ENCODE measurements at regions not wholly inside any gene's neighbourhood (a gene's known extent, or its start where the extent isn't known, plus 50 kb on each side); places are given as distances from the start of the nearest gene placed in this dataset.
"Not testable (repeated sequence)": the region's sequence is repeated elsewhere in the genome, so short reads cannot be mapped to it uniquely, and the experiment has no call there.

DNA sequence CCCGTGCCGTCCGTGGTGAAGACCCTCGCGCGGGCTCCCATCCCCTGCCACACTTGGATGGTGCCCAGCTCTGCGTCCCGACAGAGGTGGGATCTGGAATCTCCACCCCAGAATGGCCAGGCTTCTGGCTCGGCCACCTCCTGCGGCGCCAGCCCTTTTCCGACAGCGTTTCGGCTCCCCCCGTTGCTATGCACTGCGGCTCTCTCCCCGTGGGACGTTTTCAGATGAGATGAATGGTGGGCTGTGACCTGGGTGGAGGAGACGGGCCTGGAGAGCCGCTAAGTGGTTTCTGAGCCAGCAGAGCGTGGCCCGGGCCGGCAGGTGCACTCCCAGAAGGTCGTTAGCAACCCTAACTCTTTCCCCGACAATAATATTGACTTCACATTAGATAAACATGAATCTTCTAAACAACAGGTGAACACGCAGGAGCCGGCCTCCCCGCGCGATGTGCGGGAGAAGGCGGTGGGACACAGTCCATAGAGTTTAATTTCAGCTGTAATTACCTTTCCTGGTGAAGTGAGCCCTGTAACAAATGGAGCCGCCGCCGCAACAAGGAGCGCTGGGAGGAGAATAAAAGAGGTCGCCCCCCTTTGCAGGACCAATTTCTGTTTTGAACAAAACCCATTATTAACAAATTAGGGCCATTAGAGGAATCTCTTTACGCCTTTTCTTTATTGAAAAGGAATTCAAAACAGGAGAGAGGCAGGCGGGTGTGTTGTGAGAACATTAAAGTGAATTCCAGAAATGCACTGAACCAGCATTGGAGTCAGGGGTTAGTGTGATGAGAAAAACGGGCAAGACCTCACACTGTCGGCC lies 294.3 kb upstream of the PFKP start:
- no peaks in the 10 kb centered on the region for H3K9me2 ChIP-seq (replicated peaks; ENCODE audit: insufficient read depth)
- no peaks in the 10 kb centered on the region for H3K9me3 ChIP-seq (ENCODE audit: low read depth)
- DNase-seq (ENCODE audit: low spot score): no peak
- no peak overlapping the region for H2AFZ ChIP-seq
- H3K4me2 ChIP-seq: no peak overlapping the region
- no peak overlapping the region for H3K4me3 ChIP-seq
- H3K27ac ChIP-seq: no peak overlapping the region
- H3K27me3 ChIP-seq: no peaks in the 10 kb centered on the region
- H3K4me1 ChIP-seq (ENCODE audit: insufficient read depth): no peaks in the 10 kb centered on the region
- no peaks in the 10 kb centered on the region for H4K20me1 ChIP-seq (ENCODE audit: insufficient read depth, poor library complexity, severe bottlenecking)
- TF ChIP-seq, protein P1, sequence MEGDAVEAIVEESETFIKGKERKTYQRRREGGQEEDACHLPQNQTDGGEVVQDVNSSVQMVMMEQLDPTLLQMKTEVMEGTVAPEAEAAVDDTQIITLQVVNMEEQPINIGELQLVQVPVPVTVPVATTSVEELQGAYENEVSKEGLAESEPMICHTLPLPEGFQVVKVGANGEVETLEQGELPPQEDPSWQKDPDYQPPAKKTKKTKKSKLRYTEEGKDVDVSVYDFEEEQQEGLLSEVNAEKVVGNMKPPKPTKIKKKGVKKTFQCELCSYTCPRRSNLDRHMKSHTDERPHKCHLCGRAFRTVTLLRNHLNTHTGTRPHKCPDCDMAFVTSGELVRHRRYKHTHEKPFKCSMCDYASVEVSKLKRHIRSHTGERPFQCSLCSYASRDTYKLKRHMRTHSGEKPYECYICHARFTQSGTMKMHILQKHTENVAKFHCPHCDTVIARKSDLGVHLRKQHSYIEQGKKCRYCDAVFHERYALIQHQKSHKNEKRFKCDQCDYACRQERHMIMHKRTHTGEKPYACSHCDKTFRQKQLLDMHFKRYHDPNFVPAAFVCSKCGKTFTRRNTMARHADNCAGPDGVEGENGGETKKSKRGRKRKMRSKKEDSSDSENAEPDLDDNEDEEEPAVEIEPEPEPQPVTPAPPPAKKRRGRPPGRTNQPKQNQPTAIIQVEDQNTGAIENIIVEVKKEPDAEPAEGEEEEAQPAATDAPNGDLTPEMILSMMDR (IDR thresholded peaks at IDR 0.05; ENCODE audit: poor library complexity): no peak
- TF ChIP-seq EZH2phosphoT487 (IDR thresholded peaks at IDR 0.05; ENCODE audit: low read depth, severe bottlenecking, unreplicated experiment): no peak
- TF ChIP-seq EZH2 (IDR thresholded peaks at IDR 0.05; ENCODE audit: borderline replicate concordance): no peak
- WGBS (ENCODE audit: low lambda C conversion rate, missing lambda C conversion rate): 87% methylated on average over 40 of the region's 41 CpGs
- H3K36me3 ChIP-seq (replicated peaks; ENCODE audit: insufficient read depth, low read depth): no peaks in the 10 kb centered on the region
- no peaks in the 10 kb centered on the region for H3K79me2 ChIP-seq

DNA sequence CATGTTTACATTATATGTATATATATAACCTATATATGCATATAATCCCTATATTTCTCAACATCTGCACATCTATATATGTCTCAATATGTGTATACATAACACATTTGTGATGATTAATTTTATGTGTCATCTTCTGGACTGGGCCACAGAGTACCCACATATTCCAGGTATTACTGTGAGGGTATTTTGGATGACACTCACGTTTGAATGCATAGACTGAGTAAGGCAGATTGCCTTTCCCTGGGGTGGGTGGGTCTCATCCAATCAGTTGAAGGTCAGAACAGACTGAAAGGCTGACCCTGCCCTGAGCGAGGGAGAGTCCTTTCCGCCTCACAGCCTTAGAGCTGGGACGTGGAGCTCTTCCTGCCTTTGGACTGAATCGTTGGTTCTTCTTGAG lies 295.2 kb upstream of the PFKP start:
- Histone ChIP-seq H3K27me3 (no peaks in the 10 kb centered on the region), H2AFZ (no peak overlapping the region), H3K4me2 (no peak overlapping the region), H3K9me3 (ENCODE audit: low read depth) (no peaks in the 10 kb centered on the region), H3K4me3 (no peak overlapping the region), H3K9me2 (replicated peaks; ENCODE audit: insufficient read depth) (no peaks in the 10 kb centered on the region), H3K4me1 (ENCODE audit: insufficient read depth) (no peaks in the 10 kb centered on the region), H3K79me2 (no peaks in the 10 kb centered on the region), H3K36me3 (replicated peaks; ENCODE audit: insufficient read depth, low read depth) (no peaks in the 10 kb centered on the region), H4K20me1 (ENCODE audit: insufficient read depth, poor library complexity, severe bottlenecking) (no peaks in the 10 kb centered on the region), H3K27ac (no peak overlapping the region)
- no peak for DNase-seq (ENCODE audit: low spot score)
- TF ChIP-seq EZH2 (IDR thresholded peaks at IDR 0.05; ENCODE audit: borderline replicate concordance) (no peak), EZH2phosphoT487 (IDR thresholded peaks at IDR 0.05; ENCODE audit: low read depth, severe bottlenecking, unreplicated experiment) (no peak)
- TF ChIP-seq, protein P1 (IDR thresholded peaks at IDR 0.05; ENCODE audit: poor library complexity): no peak
- WGBS (ENCODE audit: low lambda C conversion rate, missing lambda C conversion rate): 76% methylated on average over 5 of the region's 5 CpGs

DNA sequence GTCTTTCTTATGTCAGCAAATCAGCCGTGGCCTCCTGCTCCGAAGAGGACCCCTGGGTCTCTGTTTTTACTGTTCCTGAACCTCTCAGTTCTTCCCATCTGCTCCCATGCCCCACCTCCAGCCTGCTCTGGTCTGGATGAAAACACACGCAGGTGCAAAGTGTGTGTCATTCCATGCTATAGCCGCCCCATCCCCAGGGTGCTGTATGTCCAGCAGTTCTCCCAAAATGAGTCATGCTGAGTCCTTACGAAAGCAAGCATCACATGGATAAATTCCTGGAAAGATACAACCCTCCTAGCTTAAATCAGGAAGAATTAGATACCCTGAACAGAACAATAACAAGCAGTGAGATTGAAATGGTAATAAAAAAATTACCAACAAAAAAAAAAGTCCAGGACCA lies 300.1 kb upstream of the PFKP start:
- H3K36me3 ChIP-seq (replicated peaks; ENCODE audit: insufficient read depth, low read depth); H3K4me2 ChIP-seq; H3K4me3 ChIP-seq; H3K9me2 ChIP-seq (replicated peaks; ENCODE audit: insufficient read depth); H3K4me1 ChIP-seq (ENCODE audit: insufficient read depth); H3K27me3 ChIP-seq; H2AFZ ChIP-seq; H3K79me2 ChIP-seq; DNase-seq (ENCODE audit: low spot score); H4K20me1 ChIP-seq (ENCODE audit: insufficient read depth, poor library complexity, severe bottlenecking); H3K27ac ChIP-seq; H3K9me3 ChIP-seq (ENCODE audit: low read depth): not testable (repeated sequence)
- 82% methylated on average over 5 of the region's 5 CpGs for WGBS (ENCODE audit: low lambda C conversion rate, missing lambda C conversion rate)

DNA sequence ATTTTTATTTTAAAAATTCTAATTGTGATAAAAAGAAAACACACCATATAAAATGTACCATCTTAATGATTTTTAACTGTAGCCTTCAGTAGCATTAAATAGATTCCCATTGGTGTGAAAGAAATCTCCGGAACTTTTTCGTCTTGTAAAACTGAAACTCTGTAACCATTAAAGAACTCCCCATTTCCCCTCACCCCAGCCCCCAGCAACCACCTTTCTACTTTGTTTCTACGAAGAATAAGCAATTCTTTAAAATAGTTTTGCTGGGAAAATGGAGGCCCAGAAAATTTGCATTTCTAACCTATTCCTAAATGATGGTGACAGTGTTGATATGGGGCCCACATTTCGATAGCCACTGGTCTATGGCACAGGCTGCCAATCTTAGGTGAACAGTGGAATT lies 305.4 kb upstream of the PFKP start:
- H3K4me1 ChIP-seq (ENCODE audit: insufficient read depth): no peaks in the 10 kb centered on the region
- H3K9me2 ChIP-seq (replicated peaks; ENCODE audit: insufficient read depth): no peaks in the 10 kb centered on the region
- DNase-seq (ENCODE audit: low spot score): no peak
- no peaks in the 10 kb centered on the region for H3K36me3 ChIP-seq (replicated peaks; ENCODE audit: insufficient read depth, low read depth)
- no peak overlapping the region for H3K4me2 ChIP-seq
- WGBS (ENCODE audit: low lambda C conversion rate, missing lambda C conversion rate): 90% methylated on average over 4 of the region's 4 CpGs
- no peaks in the 10 kb centered on the region for H3K9me3 ChIP-seq (ENCODE audit: low read depth)
- no peak overlapping the region for H3K27ac ChIP-seq
- TF ChIP-seq EZH2phosphoT487 (IDR thresholded peaks at IDR 0.05; ENCODE audit: low read depth, severe bottlenecking, unreplicated experiment): no peak
- TF ChIP-seq, protein P1 (IDR thresholded peaks at IDR 0.05; ENCODE audit: poor library complexity): no peak
- TF ChIP-seq EZH2 (IDR thresholded peaks at IDR 0.05; ENCODE audit: borderline replicate concordance): no peak
- no peak overlapping the region for H3K4me3 ChIP-seq
- H2AFZ ChIP-seq: no peak overlapping the region
- no peaks in the 10 kb centered on the region for H3K79me2 ChIP-seq
- H4K20me1 ChIP-seq (ENCODE audit: insufficient read depth, poor library complexity, severe bottlenecking): no peaks in the 10 kb centered on the region
- H3K27me3 ChIP-seq: no peaks in the 10 kb centered on the region
